NCI-H146 treated with DMSO at 0.1 percent for 48 hours (cell line): ENCODE measurements at regions not wholly inside any gene's neighbourhood (a gene's known extent, or its start where the extent isn't known, plus 50 kb on each side); places are given as distances from the start of the nearest gene placed in this dataset.

Experiments used
- DNase-seq: peaks from one replicate; lab custom pipeline; 2025; ENCODE audit not compliant: unreplicated experiment; lab: John Stamatoyannopoulos, UW

DNA sequence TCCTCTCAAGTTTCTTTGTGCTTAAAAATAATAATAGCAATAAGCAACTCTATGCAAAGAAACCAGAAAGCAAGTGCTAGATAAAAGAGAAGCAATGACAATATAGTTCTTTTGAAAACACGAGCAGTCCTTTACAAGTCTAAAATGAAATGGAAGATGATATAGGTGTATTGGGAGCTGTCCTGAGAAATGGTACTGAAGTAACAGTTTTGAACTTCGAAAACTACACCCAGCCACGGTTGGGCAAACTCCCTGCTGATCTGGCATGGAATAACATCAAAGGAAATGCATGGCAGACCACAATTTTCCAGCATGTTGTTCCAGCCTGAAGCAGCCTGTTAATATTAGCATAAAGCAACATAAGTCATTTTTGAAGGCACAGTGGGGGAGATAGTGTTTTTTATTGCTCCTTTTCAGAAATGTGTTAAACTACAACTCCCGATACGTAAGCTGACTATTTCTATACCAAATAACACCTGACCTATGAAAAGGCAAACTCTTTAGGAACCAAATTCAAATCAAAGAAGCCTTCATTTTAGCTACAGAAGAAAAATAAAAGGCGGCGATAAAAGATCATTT is 596.1 kb upstream of the KLHL29 start:
- no peak for DNase-seq

DNA sequence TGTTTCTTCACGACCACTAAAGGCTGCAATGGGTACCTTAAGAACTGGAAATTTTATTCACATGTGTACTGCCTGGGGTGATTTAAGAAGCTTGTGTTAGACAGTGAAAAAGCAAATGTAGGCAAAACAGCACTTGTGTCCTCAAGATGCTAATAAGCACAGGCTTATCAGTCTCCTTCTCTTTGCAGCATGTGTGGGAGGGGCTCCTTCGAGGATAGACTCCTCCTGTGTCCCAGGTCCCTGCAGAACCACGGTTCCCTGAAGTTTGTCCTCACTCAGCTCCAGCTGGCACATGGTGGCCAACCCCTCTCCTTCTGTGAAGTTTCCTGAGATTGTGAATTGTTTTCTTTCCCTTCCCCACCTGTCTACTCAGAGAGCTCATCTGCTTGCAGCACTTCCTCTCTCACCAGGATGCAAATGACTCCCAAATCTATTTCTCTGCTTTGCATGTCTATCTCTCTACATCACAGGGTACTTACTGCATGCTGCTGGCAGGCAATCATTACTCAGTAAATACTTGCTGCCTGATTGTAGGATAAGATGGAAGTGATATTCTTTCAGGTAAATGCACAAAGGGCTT is 589.6 kb upstream of the KLHL29 start:
- DNase-seq, result no peak

DNA sequence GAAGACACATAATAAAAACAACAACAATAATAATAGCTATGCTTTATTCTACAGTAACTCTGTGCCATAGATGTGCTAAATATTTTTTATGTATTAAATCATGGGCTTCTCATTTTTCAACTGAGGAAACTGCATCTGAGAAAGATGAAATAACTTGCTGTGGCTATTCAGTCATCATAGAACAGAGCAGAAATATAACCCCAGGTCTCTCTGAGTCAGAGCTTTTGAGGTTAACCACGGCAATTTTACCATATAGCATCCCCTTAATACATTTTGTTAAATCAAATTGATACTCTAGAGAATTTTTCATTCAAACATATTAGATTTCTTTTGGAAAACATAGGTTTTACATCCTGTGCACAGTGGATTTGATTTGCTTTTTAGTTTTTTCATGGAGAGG is 586.6 kb upstream of the KLHL29 start:
- no peak for DNase-seq

DNA sequence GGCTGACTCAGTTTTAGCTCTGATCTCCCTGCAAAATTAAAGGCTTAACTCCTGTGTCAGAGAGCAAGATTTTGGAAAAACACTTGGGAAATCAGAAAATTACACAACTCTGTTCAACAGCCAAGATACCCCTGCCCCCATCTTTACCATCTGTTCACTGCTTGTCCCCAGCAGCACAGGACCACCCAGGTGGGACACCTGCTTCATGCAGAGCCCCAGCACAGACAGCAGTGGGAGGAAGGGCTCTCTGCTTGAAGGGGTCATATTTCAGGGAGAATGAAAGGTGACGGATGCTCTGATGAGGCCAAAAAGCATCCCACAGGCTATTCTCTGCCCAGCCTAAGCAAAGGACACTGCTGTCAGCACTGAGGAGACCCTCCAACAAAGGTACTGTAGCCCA is 584.6 kb upstream of the KLHL29 start:
- DNase-seq, result no peak

DNA sequence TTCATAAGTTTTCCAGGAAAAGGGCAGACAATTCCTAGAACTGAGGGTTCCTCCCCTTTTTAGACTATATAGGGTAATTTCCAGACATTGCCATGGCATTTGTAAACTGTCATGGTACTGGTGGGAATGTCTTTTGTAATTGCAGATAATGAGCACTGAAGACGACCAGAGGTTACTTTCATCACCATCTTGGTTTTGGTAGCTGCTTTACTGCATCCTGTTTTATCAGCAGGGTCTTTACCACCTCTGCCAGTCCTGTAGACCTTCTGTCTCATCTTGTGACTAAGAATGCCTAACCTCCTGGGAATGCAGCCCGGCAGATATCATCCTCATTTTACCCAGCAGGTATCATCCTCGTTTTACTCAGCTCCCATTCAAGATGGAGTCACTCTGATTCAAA is 583.9 kb upstream of the KLHL29 start:
- no peak for DNase-seq

DNA sequence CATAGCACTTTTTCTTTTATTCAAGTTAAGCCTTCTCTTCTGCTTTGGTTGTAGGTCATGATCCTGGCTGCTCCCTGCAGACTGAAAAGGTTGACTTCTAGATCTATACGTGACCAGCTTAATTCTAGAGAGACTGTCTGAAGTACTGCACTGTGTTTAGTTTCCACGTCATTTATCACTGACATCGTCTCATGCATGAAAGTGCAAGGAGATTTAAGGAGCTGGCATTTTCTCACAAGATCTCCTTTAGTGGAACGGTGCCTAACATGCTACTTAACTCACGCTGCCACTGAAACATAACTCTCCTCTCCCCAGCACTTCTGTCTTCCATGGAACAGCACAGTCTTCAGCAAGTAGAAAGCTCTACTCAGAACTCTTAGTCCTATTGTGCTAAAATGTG is 583.0 kb upstream of the KLHL29 start:
- no peak for DNase-seq

DNA sequence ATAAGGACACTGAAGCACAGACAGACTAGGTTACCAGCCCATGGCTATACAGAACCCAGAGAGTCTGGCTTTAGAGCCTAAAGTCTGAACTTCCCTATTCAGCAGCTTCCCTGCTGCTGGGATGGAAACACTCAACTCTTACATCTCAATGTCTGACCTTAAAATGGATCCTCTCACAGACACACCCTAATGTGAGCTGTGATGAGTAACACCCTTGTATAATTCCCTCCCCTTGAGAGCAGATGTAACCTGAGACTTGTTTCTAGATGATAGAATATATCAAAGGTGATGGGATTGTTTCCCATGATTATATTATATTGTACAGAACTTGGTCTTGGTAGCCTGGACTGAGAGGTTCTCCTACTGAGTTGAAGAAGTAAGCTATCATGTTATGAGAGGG is 577.1 kb upstream of the KLHL29 start:
- no peak for DNase-seq

DNA sequence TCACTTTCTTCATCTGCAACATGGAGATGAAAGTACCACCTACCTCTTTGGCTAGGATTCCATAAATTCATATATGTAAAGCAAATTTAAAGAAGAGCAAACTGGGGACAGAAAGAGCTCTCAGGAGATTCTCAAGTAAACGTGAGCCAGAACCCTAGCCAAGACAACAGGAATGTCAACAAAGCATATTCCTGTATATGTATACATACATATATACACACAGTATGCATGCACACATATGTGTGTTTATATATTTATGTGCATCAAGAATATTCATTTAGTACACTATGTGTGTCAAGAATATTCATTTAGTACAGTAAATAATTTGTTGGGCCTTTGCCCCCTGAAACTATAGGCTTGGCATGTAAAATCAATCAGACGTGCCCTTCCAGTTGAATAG is 574.4 kb upstream of the KLHL29 start:
- DNase-seq, result no peak

DNA sequence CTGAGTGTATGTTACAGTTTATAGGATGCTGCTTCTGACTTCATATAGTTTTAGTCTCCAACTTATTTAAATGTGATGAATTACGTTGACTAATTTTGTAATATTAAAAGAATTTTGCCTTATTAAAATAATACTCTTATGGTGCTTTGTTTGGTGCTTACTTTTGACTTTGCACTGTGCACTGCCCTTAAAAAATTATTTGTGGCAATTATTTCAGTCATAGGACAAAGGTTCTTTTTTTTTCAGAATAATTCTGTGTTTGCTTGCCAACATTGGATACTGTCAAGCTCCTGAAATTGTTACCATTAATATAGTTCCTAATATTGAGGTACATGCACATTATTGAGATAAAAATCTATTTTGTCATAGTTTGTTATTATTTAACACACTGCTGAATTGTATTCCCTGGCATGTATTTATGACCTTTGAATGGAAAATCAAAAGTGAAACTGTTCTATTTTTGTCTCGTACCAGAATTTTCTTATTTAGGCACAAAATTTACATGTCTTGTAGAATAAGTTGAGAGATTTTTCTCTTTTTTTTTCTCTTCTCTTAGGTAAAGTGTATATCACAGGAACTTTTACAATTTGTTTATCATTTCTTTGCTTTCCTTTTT is 572.8 kb upstream of the KLHL29 start:
- no peak for DNase-seq

DNA sequence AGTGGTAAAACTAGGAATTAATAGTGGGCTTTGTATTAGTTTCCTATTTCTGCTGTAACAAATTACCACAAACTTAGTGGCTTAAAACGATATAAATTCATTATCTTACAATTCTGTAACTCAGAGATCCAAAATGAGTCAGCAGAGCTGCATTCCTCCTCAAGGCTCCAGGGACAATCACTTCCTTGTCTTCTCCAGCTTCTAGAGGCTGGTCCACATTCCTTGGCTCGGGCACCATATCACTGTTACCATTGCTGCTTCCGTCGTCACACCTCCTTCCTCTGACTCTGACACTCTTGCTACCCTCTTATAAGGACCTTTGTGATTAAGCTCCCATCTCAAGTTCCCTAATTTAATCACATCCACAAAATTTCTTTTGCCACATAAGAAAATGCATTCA is 567.8 kb upstream of the KLHL29 start:
- no peak for DNase-seq

DNA sequence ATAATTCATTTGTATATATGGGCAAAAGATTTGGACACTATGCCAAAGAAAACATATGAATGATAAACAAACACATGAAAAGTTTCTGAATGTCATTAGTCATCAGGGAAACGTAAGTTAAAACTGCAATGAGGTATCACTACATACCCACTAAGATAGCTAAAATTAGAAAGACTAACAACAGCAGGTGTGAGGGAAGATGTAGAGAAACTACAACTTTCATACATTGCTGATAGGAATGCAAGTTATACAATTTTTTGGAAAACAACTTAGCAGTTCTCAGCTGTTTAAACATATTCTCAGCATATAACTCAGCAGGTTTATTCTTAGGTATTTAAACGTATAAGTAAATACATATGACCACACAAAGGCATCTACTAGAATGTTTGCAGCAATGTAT is 563.5 kb upstream of the KLHL29 start:
- DNase-seq, result no peak

DNA sequence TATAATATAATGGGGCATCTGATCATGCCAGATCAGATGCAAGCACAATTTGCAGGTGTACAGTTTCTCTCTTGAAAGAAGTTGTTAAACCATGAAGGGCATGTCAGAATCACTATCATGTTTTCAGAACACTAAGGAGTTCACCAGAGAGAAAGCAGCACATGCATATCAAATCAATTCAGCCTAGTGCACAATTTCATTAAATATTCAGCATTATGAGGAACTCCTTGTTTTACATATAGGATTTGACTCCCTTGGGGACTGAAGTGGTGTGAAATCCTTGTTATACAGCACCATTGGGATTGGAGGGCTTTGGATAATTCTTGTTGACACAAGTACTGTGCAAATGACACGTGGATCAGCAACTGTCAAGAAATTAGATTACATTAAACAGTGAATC is 562.1 kb upstream of the KLHL29 start:
- no peak for DNase-seq

DNA sequence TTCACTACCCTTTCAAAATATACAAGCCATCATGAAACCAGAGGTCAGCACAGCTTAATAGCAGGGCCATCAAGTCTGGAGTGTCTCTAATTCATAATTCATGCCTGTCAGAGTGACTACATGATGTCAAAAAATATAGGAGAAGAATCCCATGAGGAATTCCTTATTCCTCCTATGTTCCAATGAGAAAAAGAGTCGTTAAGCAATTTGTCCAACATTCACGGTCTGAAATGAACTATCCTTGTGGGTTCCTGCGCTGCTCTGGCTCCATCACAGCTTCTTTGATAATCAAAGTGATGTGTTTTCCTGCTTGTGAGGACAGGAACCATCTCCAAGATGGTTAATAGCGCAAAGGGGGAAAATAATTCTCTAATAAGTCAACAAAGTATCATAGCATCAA is 560.4 kb upstream of the KLHL29 start:
- no peak for DNase-seq

DNA sequence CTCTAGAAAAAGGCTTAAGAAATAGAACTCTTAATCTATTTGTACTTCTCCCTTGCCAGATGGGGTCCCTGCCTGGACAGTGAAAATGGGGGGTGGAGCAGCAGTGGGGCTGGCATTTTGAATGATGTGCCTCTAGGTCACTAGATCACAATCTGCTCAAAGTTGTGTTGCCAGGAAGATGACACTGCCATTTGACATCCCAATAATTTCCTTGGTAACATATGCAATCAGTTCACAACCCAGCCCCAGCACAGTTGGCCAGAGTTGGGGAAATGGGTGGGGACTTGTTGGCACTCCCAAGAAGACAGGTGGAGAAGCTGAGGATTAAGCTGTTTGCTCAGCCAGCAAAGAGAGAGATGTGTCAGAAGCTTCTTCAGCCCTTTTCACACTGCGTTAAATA is 558.3 kb upstream of the KLHL29 start:
- DNase-seq, result no peak

DNA sequence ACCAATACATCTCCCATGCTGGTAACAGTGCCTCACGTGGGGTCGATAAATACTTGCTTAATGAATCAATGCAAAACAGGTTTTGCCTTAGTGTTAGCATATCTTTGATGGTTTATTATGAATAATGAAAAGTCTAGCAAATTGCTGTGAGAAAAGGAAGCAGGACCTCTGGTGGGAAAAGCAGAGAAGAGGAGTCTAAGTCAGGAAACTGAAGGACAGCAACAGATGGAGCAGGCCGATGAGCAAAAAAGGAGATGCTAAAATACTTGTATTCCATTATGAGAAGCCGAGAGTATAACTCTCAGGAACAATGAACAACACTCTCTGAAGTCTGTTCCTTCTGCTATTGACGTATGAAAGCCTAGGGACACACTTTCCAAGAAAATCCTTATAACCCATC is 555.2 kb upstream of the KLHL29 start:
- no peak for DNase-seq

DNA sequence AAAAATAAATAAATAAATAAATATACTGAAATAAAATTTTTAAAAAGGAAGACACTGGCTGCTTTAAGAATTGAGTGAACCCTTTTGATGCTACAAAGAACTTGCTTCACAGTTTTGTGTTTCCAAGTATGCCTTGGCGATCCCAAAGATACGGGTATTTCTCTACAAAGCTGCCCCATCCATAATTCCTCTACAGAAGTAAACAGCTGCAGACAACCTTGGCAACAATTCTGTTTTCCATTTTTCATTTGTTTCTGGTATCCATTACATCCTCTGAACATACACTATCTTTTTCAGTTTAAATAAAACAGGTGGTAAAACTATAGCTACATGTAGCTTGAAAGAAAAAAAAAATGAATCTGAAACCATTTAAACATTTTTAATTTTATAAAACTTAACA is 552.8 kb upstream of the KLHL29 start:
- no peak for DNase-seq

DNA sequence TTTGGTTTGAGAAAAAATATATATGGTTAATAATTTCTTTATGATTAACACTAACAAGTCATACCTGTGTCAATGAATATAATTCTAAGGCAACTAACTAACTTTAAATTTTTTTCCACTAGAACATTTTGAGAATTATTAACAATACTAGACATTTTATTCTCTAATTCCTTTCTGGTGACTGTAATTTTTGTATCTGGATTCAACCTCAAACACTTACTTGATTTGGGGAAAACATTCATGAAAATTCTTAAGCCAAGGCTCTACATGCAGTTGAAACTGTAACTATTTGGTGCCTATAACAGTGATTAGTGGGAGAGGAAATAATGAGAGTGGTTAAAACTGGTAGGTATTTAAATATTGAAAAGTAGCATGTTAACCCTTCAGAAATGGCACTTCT is 546.5 kb upstream of the KLHL29 start:
- DNase-seq, result no peak

DNA sequence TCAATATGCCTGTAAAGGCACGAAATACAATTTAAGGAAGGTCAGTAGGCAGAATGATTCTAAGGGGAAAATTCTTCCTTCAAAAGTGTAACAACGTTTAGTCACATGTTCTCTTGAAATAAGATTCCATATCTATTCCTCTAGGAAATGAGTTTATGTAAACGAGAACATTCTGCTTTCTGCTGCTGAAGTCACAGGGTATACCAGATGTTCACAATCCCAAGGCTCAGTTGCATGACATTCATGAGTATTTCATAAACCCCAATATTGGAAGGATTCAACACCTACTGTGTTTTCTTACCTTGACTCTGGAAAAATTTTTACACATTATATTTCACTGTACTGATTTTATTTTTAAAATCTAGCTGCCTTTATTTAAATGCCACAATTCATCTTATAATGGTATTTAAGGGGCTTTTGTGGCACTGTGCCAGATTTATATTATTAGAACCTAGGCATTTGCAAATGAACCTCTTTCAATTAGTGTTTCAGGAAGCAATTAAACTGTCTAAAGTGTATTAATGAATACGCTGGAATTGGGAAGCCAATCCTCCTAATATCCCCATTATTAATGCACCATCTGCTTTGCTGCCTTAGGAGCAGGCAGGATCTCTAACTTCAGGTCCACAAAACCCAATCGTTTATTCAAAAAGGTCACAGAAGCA is 542.6 kb upstream of the KLHL29 start:
- no peak for DNase-seq

DNA sequence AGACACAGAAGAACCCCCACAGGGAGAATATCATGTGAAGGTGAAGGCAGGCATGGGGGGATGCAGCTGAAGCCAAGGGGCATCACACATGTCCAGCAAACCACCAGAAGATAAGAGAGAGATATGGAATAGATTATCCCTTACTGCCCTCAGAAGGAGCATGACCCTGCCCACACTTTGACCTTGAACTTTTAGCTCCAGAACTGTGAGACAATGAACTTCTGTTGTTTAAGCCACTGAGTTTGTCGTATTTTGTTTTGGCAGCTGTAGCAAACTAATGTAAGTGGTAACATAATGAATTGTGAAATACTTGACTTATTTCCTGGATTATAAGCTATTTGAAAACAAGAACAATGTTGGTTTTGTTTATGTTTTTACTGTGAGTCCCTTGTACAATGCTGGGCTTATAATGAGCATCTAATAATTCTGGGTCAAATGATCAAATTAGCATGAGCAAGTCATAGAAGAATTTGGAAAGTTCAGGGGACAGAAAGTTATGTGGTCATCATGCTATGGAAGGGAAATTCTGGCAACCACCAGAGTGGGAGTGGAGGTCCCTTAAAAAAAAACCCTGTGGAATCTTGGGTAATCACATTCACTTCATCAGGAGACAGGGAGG is 541.0 kb upstream of the KLHL29 start:
- no peak for DNase-seq

DNA sequence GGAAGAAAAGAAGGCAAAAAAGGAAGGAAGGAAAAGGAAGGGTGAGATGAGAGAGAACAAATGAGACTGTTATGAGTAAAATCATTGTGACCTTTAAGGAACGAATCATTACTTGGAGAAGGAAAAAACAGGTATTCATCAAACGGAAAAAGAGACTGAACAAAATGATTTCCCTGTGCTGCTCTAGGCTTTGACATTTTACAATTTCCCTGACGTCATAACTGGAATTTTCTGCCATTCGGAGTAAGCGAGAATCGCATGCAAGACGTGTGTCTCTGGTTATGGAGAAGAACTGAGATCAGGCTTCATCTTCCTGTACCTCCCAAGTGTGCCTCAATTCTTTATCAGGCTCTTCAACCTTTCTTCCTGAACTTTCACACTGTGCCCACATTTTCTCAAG is 534.7 kb upstream of the KLHL29 start:
- no peak for DNase-seq

DNA sequence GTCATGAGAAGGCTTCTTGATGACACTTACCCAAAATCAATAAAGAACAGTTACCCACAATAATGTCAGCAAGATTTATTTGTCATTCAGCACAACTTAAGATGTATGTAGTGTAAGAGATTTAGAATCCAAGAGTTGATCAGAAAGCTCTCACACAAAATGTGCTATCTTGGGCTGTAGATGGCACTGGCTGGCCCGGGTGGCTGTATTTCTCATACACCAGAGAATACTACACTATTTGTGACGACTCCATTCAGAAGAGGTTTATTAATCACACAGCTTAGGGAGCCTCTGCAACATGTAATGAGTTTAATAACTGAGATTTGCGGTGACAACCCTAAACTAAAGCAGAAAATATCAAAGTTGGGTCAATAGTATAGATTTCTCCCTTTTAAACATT is 530.4 kb upstream of the KLHL29 start:
- no peak for DNase-seq

DNA sequence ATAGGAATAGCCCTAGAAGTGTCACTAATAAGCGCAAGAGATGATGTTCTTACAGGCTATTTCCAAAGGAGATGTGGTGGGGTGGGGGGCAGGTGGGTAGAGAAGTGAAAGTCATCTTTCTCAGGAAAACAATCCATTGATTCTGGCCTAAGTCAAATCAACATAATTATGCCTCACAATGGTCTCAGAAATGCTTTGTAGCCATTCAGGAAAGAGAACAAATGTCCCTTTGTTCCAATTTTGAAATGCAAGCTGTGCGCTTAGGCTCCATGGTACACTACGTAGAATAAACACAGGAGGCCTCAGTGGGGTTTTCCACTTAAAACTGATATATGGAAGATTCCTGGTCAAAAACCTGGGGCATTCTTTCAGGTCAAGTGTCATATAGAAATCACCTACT is 529.9 kb upstream of the KLHL29 start:
- DNase-seq, result peak; percentile 21
